ENCODE measurements at regions not wholly inside any gene's neighbourhood (a gene's known extent, or its start where the extent isn't known, plus 50 kb on each side); places are given as distances from the start of the nearest gene placed in this dataset.
A peak's percentile ranks its signal among the peaks of the same experiment; 100 is the strongest.
"Not testable (repeated sequence)": the region's sequence is repeated elsewhere in the genome, so short reads cannot be mapped to it uniquely, and the experiment has no call there.

- peak; percentile 26 for DNase-seq
Measured at GRCh38 chr6:85923013-85923430, 280.3 kb upstream of the SYNCRIP start.

GRCh38 chr6:85920782-85921181 lies 278.1 kb upstream of the SYNCRIP start:
- peak; percentile 29 for DNase-seq

- DNase-seq, result no peak
Measured at GRCh38 chr6:85917522-85917921, 274.8 kb upstream of the SYNCRIP start.

GRCh38 chr6:85913001-85913400 lies 270.3 kb upstream of the SYNCRIP start:
- DNase-seq, result no peak

- DNase-seq, result no peak
Measured at GRCh38 chr6:85912582-85912981, 269.9 kb upstream of the SYNCRIP start.

- DNase-seq, result no peak
Measured at GRCh38 chr6:85911067-85911466, 268.4 kb upstream of the SYNCRIP start.

GRCh38 chr6:85908120-85908519 lies 265.4 kb upstream of the SYNCRIP start:
- DNase-seq, result not testable (repeated sequence)

- no peak for DNase-seq
Measured at GRCh38 chr6:85892346-85892745, 249.7 kb upstream of the SYNCRIP start.

GRCh38 chr6:85887461-85887860 lies 244.8 kb upstream of the SYNCRIP start:
- DNase-seq, result no peak

- DNase-seq, result no peak
Measured at GRCh38 chr6:85868685-85869084, 226.0 kb upstream of the SYNCRIP start.

- no peak for DNase-seq
Measured at GRCh38 chr6:85867595-85867994, 224.9 kb upstream of the SYNCRIP start.

GRCh38 chr6:85866758-85867401 lies 224.2 kb upstream of the SYNCRIP start:
- no peak for DNase-seq

- no peak for DNase-seq
Measured at GRCh38 chr6:85866370-85866730, 223.7 kb upstream of the SYNCRIP start.

- no peak for DNase-seq
Measured at GRCh38 chr6:85865420-85866369, 223.0 kb upstream of the SYNCRIP start.

GRCh38 chr6:85864453-85865401 lies 222.0 kb upstream of the SYNCRIP start:
- DNase-seq, result no peak

- DNase-seq, result no peak
Measured at GRCh38 chr6:85856235-85856634, 213.5 kb upstream of the SYNCRIP start.

- DNase-seq, result not testable (repeated sequence)
Measured at GRCh38 chr6:85838351-85839119, 195.8 kb upstream of the SYNCRIP start.

GRCh38 chr6:85828973-85829372 lies 186.3 kb upstream of the SYNCRIP start:
- no peak for DNase-seq

- DNase-seq, result no peak
Measured at GRCh38 chr6:85826997-85827396, 184.3 kb upstream of the SYNCRIP start.

GRCh38 chr6:85824329-85824728 lies 181.6 kb upstream of the SYNCRIP start:
- DNase-seq, result no peak

- no peak for DNase-seq
Measured at GRCh38 chr6:85810558-85810957, 167.9 kb upstream of the SYNCRIP start.

- no peak for DNase-seq
Measured at GRCh38 chr6:85803721-85804120, 161.0 kb upstream of the SYNCRIP start.
